HepG2 (cell line): ENCODE measurements at regions not wholly inside any gene's neighbourhood (a gene's known extent, or its start where the extent isn't known, plus 50 kb on each side); places are given as distances from the start of the nearest gene placed in this dataset.

ENCODE experiments used
- CHD4 ChIP-seq: fragments of 200-600 bp; sonication (generic); IDR thresholded peaks from 2 replicates; pipeline ENCODE4 v1.7.0; 2017; ENCODE audit warnings: mild to moderate bottlenecking, low read length, borderline replicate concordance
- EP300 ChIP-seq, 3 experiments: sonication (generic) in 1 of 3; formaldehyde crosslinking in 1 of 3; IDR thresholded peaks; 2 replicates each; pipeline versions ENCODE4 v1.5.1 to v1.6.1; 2011 to 2020; ENCODE audit warnings: low read depth in 2 of 3, low read length in 2 of 3, borderline replicate concordance in 1 of 3, improper control_type of control experiment in 1 of 3, mild to moderate bottlenecking in 1 of 3, missing genetic modification reagents in 1 of 3, moderate library complexity in 1 of 3
- FOSL2 ChIP-seq: sonication (generic); formaldehyde crosslinking; IDR thresholded peaks from 2 replicates; pipeline ENCODE4 v1.4.0; 2020; ENCODE audit warnings: missing genetic modification reagents
- IKZF1 ChIP-seq: fragments of 450-650 bp; IDR thresholded peaks from 2 replicates; pipeline ENCODE4 v1.7.1; 2016
- IRF2 ChIP-seq: IDR thresholded peaks from 2 replicates; pipeline ENCODE4 v1.6.1; 2018; ENCODE audit warnings: missing genetic modification reagents, missing compliant biosample characterization
- MAFG ChIP-seq: sonication (generic); formaldehyde crosslinking; IDR thresholded peaks from 2 replicates; pipeline ENCODE4 v1.5.1; 2020; ENCODE audit warnings: mild to moderate bottlenecking, missing genetic modification reagents
- MEIS2 ChIP-seq: sonication (generic); formaldehyde crosslinking; IDR thresholded peaks from 2 replicates; pipeline ENCODE4 v1.9.0; 2021; ENCODE audit warnings: mild to moderate bottlenecking, missing genetic modification reagents
- MIXL1 ChIP-seq: IDR thresholded peaks from 2 replicates; pipeline ENCODE4 v1.6.1; 2016
- MTF1 ChIP-seq: sonication (generic); formaldehyde crosslinking; IDR thresholded peaks from 2 replicates; pipeline ENCODE4 v1.5.0; 2020; ENCODE audit warnings: missing genetic modification reagents
- NONO ChIP-seq, 2 experiments: fragments of 450-650 bp in 1 of 2; sonication (generic) in 1 of 2; formaldehyde crosslinking in 1 of 2; IDR thresholded peaks in 1 of 2; conservative IDR thresholded peaks in 1 of 2; 2 replicates each; pipeline versions ENCODE4 v1.6.1 to v1.8.0; 2017 to 2022; ENCODE audit warnings: mild to moderate bottlenecking in 1 of 2, missing genetic modification reagents in 1 of 2, moderate library complexity in 1 of 2
- PHB2 ChIP-seq: fragments of 450-650 bp; IDR thresholded peaks from 2 replicates; pipeline ENCODE4 v1.6.1; 2018; ENCODE audit not compliant: partially characterized antibody
- SKI ChIP-seq: fragments of 450-650 bp; IDR thresholded peaks from one replicate; pipeline ENCODE4 v1.6.1; 2018; ENCODE audit warnings: mild to moderate bottlenecking; ENCODE audit not compliant: partially characterized antibody
- SNAPC2 ChIP-seq: sonication (generic); formaldehyde crosslinking; IDR thresholded peaks from 2 replicates; pipeline ENCODE4 v1.8.1; 2022; ENCODE audit warnings: mild to moderate bottlenecking, missing genetic modification reagents
- SOX13 ChIP-seq, 3 experiments: fragments of 450-650 bp in 1 of 3; sonication (generic) in 1 of 3; formaldehyde crosslinking in 1 of 3; IDR thresholded peaks in 2 of 3; conservative IDR thresholded peaks in 1 of 3; 2 replicates each; pipeline versions ENCODE4 v1.5.0 to v1.6.1; 2016 to 2020; ENCODE audit warnings: antibody characterized with exemption in 1 of 3, mild to moderate bottlenecking in 1 of 3, missing compliant biosample characterization in 1 of 3, missing genetic modification reagents in 1 of 3, moderate library complexity in 1 of 3
- THAP11 ChIP-seq: IDR thresholded peaks from 2 replicates; pipeline ENCODE4 v1.6.1; 2016; ENCODE audit warnings: missing biosample characterization, missing genetic modification reagents
- WIZ ChIP-seq: sonication (generic); formaldehyde crosslinking; IDR thresholded peaks from 2 replicates; pipeline ENCODE4 v1.5.1; 2020; ENCODE audit warnings: mild to moderate bottlenecking, missing genetic modification reagents
- ZFP36L2 ChIP-seq: sonication (generic); formaldehyde crosslinking; IDR thresholded peaks from 2 replicates; pipeline ENCODE4 v1.4.0; 2020; ENCODE audit warnings: missing genetic modification reagents
- ZNF383 ChIP-seq: sonication (generic); formaldehyde crosslinking; IDR thresholded peaks from 2 replicates; pipeline ENCODE4 v1.4.0; 2020; ENCODE audit warnings: missing genetic modification reagents, mild to moderate bottlenecking, borderline replicate concordance
- ZNF557 ChIP-seq: sonication (generic); formaldehyde crosslinking; IDR thresholded peaks from 2 replicates; pipeline ENCODE4 v1.4.0; 2020; ENCODE audit warnings: missing genetic modification reagents
- ZNF777 ChIP-seq: sonication (generic); formaldehyde crosslinking; IDR thresholded peaks from 2 replicates; pipeline ENCODE4 v1.4.0; 2020; ENCODE audit warnings: missing genetic modification reagents
- TF ChIP-seq, protein P1 (sequence below): sonication (generic); formaldehyde crosslinking; IDR thresholded peaks from 2 replicates; pipeline ENCODE4 v1.4.0; 2020; ENCODE audit warnings: mild to moderate bottlenecking, missing genetic modification reagents
- TF ChIP-seq, protein P2 (sequence below): sonication (generic); formaldehyde crosslinking; IDR thresholded peaks from 2 replicates; pipeline ENCODE4 v1.5.0; 2020; ENCODE audit warnings: mild to moderate bottlenecking, missing genetic modification reagents, moderate library complexity
- TF ChIP-seq, protein P3 (sequence below), 2 experiments: IDR thresholded peaks; 2 replicates each; pipeline ENCODE4 v1.6.1; 2011 to 2012; ENCODE audit warnings: low read length in 2 of 2, borderline replicate concordance in 1 of 2, low read depth in 1 of 2, mild to moderate bottlenecking in 1 of 2, moderate library complexity in 1 of 2
- TF ChIP-seq, protein P4 (sequence below): sonication (generic); formaldehyde crosslinking; IDR thresholded peaks from 2 replicates; pipeline ENCODE4 v1.8.0; 2022; ENCODE audit warnings: mild to moderate bottlenecking, missing genetic modification reagents; ENCODE audit not compliant: insufficient replicate concordance

DNA sequence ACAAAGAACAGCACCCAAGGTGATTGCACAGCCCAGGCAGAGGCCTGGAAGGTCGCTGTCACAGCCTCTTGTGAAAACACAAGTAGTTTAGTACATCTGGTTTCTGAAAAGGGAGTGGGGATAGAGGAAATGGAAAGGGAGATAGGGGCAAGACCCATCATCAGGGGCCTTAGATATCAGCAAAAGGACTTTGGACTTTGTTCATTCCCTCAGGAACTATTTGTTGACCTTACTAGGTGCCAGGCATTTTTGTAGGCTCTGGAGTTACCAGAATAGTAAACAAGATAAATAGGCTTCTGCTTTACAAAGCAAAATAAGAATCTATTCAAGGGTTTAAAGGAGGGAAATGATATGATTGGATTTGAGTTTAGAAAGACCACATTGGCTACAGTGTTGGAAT lies 199.4 kb upstream of the CDKN3 start (continued):
- TF ChIP-seq ZNF383, result no peak
- no peak for TF ChIP-seq ZNF777 (CRISPR knock-in tag)
- TF ChIP-seq SOX13 (IDR thresholded peaks at IDR 0.05), result no peak
- peak in 1 of 2 experiments; percentile 73; a peak in 2 of 4 replicates for TF ChIP-seq SOX13 (CRISPR knock-in tag; conservative IDR thresholded peaks at IDR 0.05 in 1 of 2, IDR thresholded peaks at IDR 0.05 in 1 of 2)
- no peak for TF ChIP-seq IRF2 (CRISPR knock-in tag)
- TF ChIP-seq MTF1, result no peak
- TF ChIP-seq WIZ (CRISPR knock-in tag), result no peak
- TF ChIP-seq, protein P1, sequence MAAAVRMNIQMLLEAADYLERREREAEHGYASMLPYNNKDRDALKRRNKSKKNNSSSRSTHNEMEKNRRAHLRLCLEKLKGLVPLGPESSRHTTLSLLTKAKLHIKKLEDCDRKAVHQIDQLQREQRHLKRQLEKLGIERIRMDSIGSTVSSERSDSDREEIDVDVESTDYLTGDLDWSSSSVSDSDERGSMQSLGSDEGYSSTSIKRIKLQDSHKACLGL (CRISPR knock-in tag), result no peak
- peak; percentile 7; the same call in 1 of the 2 replicates for TF ChIP-seq FOSL2 (CRISPR knock-in tag)
- TF ChIP-seq SNAPC2 (CRISPR knock-in tag), result no peak
- TF ChIP-seq ZFP36L2, result no peak
- TF ChIP-seq MEIS2, result no peak
- TF ChIP-seq MIXL1 (CRISPR knock-in tag), result no peak
- TF ChIP-seq EP300 (IDR thresholded peaks at IDR 0.05; ENCODE audit: low read depth in 2 of 2, low read length in 2 of 2), result peak in 1 of 2 experiments; percentile 87; a peak in 2 of 4 replicates
- no peak; the same call in 1 of the 2 replicates for TF ChIP-seq EP300 (CRISPR knock-in tag; IDR thresholded peaks at IDR 0.05; ENCODE audit: borderline replicate concordance)
- no peak for TF ChIP-seq ZNF557 (CRISPR knock-in tag)
- TF ChIP-seq NONO (IDR thresholded peaks at IDR 0.05), result no peak
- TF ChIP-seq NONO (CRISPR knock-in tag; conservative IDR thresholded peaks at IDR 0.05), result no peak
- no peak for TF ChIP-seq PHB2
- no peak for TF ChIP-seq CHD4
- TF ChIP-seq IKZF1, result no peak
- TF ChIP-seq, protein P2, sequence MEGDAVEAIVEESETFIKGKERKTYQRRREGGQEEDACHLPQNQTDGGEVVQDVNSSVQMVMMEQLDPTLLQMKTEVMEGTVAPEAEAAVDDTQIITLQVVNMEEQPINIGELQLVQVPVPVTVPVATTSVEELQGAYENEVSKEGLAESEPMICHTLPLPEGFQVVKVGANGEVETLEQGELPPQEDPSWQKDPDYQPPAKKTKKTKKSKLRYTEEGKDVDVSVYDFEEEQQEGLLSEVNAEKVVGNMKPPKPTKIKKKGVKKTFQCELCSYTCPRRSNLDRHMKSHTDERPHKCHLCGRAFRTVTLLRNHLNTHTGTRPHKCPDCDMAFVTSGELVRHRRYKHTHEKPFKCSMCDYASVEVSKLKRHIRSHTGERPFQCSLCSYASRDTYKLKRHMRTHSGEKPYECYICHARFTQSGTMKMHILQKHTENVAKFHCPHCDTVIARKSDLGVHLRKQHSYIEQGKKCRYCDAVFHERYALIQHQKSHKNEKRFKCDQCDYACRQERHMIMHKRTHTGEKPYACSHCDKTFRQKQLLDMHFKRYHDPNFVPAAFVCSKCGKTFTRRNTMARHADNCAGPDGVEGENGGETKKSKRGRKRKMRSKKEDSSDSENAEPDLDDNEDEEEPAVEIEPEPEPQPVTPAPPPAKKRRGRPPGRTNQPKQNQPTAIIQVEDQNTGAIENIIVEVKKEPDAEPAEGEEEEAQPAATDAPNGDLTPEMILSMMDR, result no peak
- TF ChIP-seq MAFG, result no peak
- TF ChIP-seq, protein P3, sequence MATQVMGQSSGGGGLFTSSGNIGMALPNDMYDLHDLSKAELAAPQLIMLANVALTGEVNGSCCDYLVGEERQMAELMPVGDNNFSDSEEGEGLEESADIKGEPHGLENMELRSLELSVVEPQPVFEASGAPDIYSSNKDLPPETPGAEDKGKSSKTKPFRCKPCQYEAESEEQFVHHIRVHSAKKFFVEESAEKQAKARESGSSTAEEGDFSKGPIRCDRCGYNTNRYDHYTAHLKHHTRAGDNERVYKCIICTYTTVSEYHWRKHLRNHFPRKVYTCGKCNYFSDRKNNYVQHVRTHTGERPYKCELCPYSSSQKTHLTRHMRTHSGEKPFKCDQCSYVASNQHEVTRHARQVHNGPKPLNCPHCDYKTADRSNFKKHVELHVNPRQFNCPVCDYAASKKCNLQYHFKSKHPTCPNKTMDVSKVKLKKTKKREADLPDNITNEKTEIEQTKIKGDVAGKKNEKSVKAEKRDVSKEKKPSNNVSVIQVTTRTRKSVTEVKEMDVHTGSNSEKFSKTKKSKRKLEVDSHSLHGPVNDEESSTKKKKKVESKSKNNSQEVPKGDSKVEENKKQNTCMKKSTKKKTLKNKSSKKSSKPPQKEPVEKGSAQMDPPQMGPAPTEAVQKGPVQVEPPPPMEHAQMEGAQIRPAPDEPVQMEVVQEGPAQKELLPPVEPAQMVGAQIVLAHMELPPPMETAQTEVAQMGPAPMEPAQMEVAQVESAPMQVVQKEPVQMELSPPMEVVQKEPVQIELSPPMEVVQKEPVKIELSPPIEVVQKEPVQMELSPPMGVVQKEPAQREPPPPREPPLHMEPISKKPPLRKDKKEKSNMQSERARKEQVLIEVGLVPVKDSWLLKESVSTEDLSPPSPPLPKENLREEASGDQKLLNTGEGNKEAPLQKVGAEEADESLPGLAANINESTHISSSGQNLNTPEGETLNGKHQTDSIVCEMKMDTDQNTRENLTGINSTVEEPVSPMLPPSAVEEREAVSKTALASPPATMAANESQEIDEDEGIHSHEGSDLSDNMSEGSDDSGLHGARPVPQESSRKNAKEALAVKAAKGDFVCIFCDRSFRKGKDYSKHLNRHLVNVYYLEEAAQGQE (IDR thresholded peaks at IDR 0.05; ENCODE audit: borderline replicate concordance in 1 of 2, low read depth in 1 of 2, low read length in 2 of 2), result no peak
- peak; percentile 24; the same call in 1 of the 2 replicates for TF ChIP-seq THAP11
- TF ChIP-seq, protein P4, sequence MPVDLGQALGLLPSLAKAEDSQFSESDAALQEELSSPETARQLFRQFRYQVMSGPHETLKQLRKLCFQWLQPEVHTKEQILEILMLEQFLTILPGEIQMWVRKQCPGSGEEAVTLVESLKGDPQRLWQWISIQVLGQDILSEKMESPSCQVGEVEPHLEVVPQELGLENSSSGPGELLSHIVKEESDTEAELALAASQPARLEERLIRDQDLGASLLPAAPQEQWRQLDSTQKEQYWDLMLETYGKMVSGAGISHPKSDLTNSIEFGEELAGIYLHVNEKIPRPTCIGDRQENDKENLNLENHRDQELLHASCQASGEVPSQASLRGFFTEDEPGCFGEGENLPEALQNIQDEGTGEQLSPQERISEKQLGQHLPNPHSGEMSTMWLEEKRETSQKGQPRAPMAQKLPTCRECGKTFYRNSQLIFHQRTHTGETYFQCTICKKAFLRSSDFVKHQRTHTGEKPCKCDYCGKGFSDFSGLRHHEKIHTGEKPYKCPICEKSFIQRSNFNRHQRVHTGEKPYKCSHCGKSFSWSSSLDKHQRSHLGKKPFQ (CRISPR knock-in tag), result no peak
- TF ChIP-seq SKI, result no peak
